ENCODE measurements at regions not wholly inside any gene's neighbourhood (a gene's known extent, or its start where the extent isn't known, plus 50 kb on each side); places are given as distances from the start of the nearest gene placed in this dataset.

DNA sequence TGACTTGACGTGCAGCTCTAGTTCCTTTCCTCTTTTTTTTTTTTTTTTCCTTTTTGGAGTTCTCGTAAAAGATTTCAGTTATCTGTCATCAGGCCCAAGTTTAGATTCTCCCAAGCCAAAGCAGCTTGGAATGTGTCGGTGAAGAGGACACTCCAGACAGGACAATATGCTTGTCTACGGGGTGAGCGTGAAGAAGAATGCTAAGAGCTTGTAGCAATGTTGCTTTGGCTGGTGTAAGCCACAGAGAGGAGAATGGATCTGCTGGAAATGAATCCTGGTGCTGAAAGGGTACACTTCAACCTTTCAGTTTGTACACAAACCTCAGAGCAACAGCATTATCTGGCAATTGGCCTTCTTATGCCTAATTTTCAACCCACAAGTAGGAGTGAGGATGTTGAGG, 92.4 kb downstream of the ISL1 start:
- TF ChIP-seq CTCF (IDR thresholded peaks at IDR 0.05; ENCODE audit: low read depth, low read length), result no peak
- TF ChIP-seq POLR2A (IDR thresholded peaks at IDR 0.05; ENCODE audit: extremely low read depth, insufficient read length), result no peak

Data from NB4 (cell line).